Effector memory CD4-positive, alpha-beta T cell (primary cell): ENCODE measurements at regions not wholly inside any gene's neighbourhood (a gene's known extent, or its start where the extent isn't known, plus 50 kb on each side); places are given as distances from the start of the nearest gene placed in this dataset.

Source experiments
- DNase-seq, 3 donors: peaks; one replicate each; pipeline ENCODE4 v3.0.0-alpha.2; 2020
- H3K27ac ChIP-seq: 2 replicates; pipeline ENCODE4 v1.7.0; 2013; ENCODE audit warnings: mild to moderate bottlenecking, low read length, moderate library complexity; ENCODE audit not compliant: insufficient read depth, poor library complexity, severe bottlenecking
- H3K27me3 ChIP-seq: replicated peaks from 2 replicates; pipeline ENCODE4 v1.7.0; 2013; ENCODE audit warnings: mild to moderate bottlenecking, low read length; ENCODE audit not compliant: insufficient read depth, control insufficient read depth, poor library complexity, severe bottlenecking
- H3K36me3 ChIP-seq: 2 replicates; pipeline ENCODE4 v1.7.0; 2013; ENCODE audit warnings: mild to moderate bottlenecking, low read length, moderate library complexity; ENCODE audit not compliant: control insufficient read depth, insufficient read depth
- H3K4me1 ChIP-seq: 2 replicates; pipeline ENCODE4 v1.7.0; 2013; ENCODE audit warnings: low read length, mild to moderate bottlenecking; ENCODE audit not compliant: control insufficient read depth, insufficient read depth, poor library complexity, severe bottlenecking
- H3K4me3 ChIP-seq: 2 replicates; pipeline ENCODE4 v1.7.0; 2013; ENCODE audit warnings: low read length, low read depth, mild to moderate bottlenecking; ENCODE audit not compliant: insufficient read depth, poor library complexity, severe bottlenecking
- H3K9me3 ChIP-seq: 2 replicates; pipeline ENCODE4 v1.7.0; 2013; ENCODE audit warnings: mild to moderate bottlenecking, low read length, moderate library complexity; ENCODE audit not compliant: control insufficient read depth

- no peaks in the 10 kb centered on the region for H3K36me3 ChIP-seq
- no peaks in the 10 kb centered on the region for H3K27me3 ChIP-seq
- H3K9me3 ChIP-seq, result no peaks in the 10 kb centered on the region
- no peak overlapping the region for H3K27ac ChIP-seq
- no peaks in the 10 kb centered on the region for H3K4me1 ChIP-seq
- no peak overlapping the region for H3K4me3 ChIP-seq
- no peak for DNase-seq
Observed at GRCh38 chr4:178027796-178028195, 585.6 kb upstream of the AGA start.

- H3K4me1 ChIP-seq, result no peaks in the 10 kb centered on the region
- DNase-seq, result no peak
- no peaks in the 10 kb centered on the region for H3K36me3 ChIP-seq
- no peak overlapping the region for H3K27ac ChIP-seq
- H3K9me3 ChIP-seq, result no peaks in the 10 kb centered on the region
- no peak overlapping the region for H3K4me3 ChIP-seq
- no peaks in the 10 kb centered on the region for H3K27me3 ChIP-seq
Observed at GRCh38 chr4:178028481-178028880, 586.2 kb upstream of the AGA start.

GRCh38 chr4:178037459-178038214, 595.4 kb upstream of the AGA start:
- H3K27ac ChIP-seq, result no peak overlapping the region
- no peak for DNase-seq
- H3K4me3 ChIP-seq, result no peak overlapping the region
- no peaks in the 10 kb centered on the region for H3K9me3 ChIP-seq
- no peaks in the 10 kb centered on the region for H3K4me1 ChIP-seq
- H3K27me3 ChIP-seq, result no peaks in the 10 kb centered on the region
- H3K36me3 ChIP-seq, result no peaks in the 10 kb centered on the region

- no peak for DNase-seq
- H3K36me3 ChIP-seq, result no peaks in the 10 kb centered on the region
- no peak overlapping the region for H3K27ac ChIP-seq
- H3K4me3 ChIP-seq, result no peak overlapping the region
- no peaks in the 10 kb centered on the region for H3K9me3 ChIP-seq
- no peaks in the 10 kb centered on the region for H3K4me1 ChIP-seq
- H3K27me3 ChIP-seq, result no peaks in the 10 kb centered on the region
Observed at GRCh38 chr4:178056996-178057395, 614.8 kb upstream of the AGA start.

- H3K4me3 ChIP-seq, result no peak overlapping the region
- H3K36me3 ChIP-seq, result no peaks in the 10 kb centered on the region
- no peak for DNase-seq
Observed at GRCh38 chr4:178063568-178063967, 621.3 kb upstream of the AGA start.

GRCh38 chr4:178066338-178066941, 624.2 kb upstream of the AGA start:
- Histone ChIP-seq H3K27ac (no peak overlapping the region), H3K27me3 (no peaks in the 10 kb centered on the region), H3K4me1 (no peaks in the 10 kb centered on the region), H3K9me3 (no peaks in the 10 kb centered on the region), H3K36me3 (no peaks in the 10 kb centered on the region), H3K4me3 (no peak overlapping the region)
- no peak for DNase-seq

More at GRCh38 chr4:178063568-178063967, 621.3 kb upstream of the AGA start:
- Histone ChIP-seq H3K9me3 (no peaks in the 10 kb centered on the region), H3K27ac (no peak overlapping the region), H3K27me3 (no peaks in the 10 kb centered on the region), H3K4me1 (no peaks in the 10 kb centered on the region)

- Histone ChIP-seq H3K27ac (no peak overlapping the region), H3K27me3 (no peaks in the 10 kb centered on the region), H3K9me3 (no peaks in the 10 kb centered on the region), H3K4me3 (no peak overlapping the region), H3K36me3 (no peaks in the 10 kb centered on the region), H3K4me1 (no peaks in the 10 kb centered on the region)
- no peak for DNase-seq
Observed at GRCh38 chr4:178068136-178068535, 625.9 kb upstream of the AGA start.

- Histone ChIP-seq H3K27ac (no peak overlapping the region), H3K4me1 (no peaks in the 10 kb centered on the region), H3K9me3 (no peaks in the 10 kb centered on the region), H3K4me3 (no peak overlapping the region), H3K27me3 (no peaks in the 10 kb centered on the region), H3K36me3 (no peaks in the 10 kb centered on the region)
- no peak for DNase-seq
Observed at GRCh38 chr4:178070163-178070562, 627.9 kb upstream of the AGA start.

GRCh38 chr4:178080312-178080711, 638.1 kb upstream of the AGA start:
- no peak for DNase-seq
- no peaks in the 10 kb centered on the region for H3K27me3 ChIP-seq
- no peak overlapping the region for H3K4me3 ChIP-seq
- no peaks in the 10 kb centered on the region for H3K36me3 ChIP-seq
- H3K4me1 ChIP-seq, result no peaks in the 10 kb centered on the region
- H3K9me3 ChIP-seq, result no peaks in the 10 kb centered on the region
- H3K27ac ChIP-seq, result no peak overlapping the region

GRCh38 chr4:178081176-178081575, 638.9 kb upstream of the AGA start:
- H3K4me1 ChIP-seq, result no peaks in the 10 kb centered on the region
- H3K27me3 ChIP-seq, result no peaks in the 10 kb centered on the region
- H3K36me3 ChIP-seq, result no peaks in the 10 kb centered on the region
- H3K9me3 ChIP-seq, result no peaks in the 10 kb centered on the region
- no peak overlapping the region for H3K4me3 ChIP-seq
- DNase-seq, result no peak
- H3K27ac ChIP-seq, result no peak overlapping the region
